Right kidney (tissue), 1 donor: ENCODE measurements at regions not wholly inside any gene's neighbourhood (a gene's known extent, or its start where the extent isn't known, plus 50 kb on each side); places are given as distances from the start of the nearest gene placed in this dataset.
"Not testable (repeated sequence)": the region's sequence is repeated elsewhere in the genome, so short reads cannot be mapped to it uniquely, and the experiment has no call there.

Experiments
- DNase-seq: peaks from one replicate; pipeline ENCODE4 v3.0.0-alpha.2; 2016

- DNase-seq: no peak
Measured at GRCh38 chr1:182331387-182331786, 60.2 kb downstream of the GLUL start.

GRCh38 chr1:182330303-182330702, 61.3 kb downstream of the GLUL start:
- no peak for DNase-seq

- DNase-seq: no peak
Measured at GRCh38 chr1:182329471-182329870, 62.1 kb downstream of the GLUL start.

- DNase-seq: no peak
Measured at GRCh38 chr1:182328591-182328990, 63.0 kb downstream of the GLUL start.

GRCh38 chr1:182325339-182325738, 66.3 kb downstream of the GLUL start:
- DNase-seq: no peak

GRCh38 chr1:182321532-182321931, 70.1 kb downstream of the GLUL start:
- not testable (repeated sequence) for DNase-seq

GRCh38 chr1:182317611-182318161, 73.9 kb downstream of the GLUL start:
- DNase-seq: no peak

- DNase-seq: not testable (repeated sequence)
Measured at GRCh38 chr1:182316454-182316853, 75.1 kb downstream of the GLUL start.

GRCh38 chr1:182315167-182315556, 76.4 kb downstream of the GLUL start:
- no peak for DNase-seq

GRCh38 chr1:182309631-182310351, 81.8 kb downstream of the GLUL start:
- DNase-seq: no peak

GRCh38 chr1:182308826-182309225, 82.8 kb downstream of the GLUL start:
- no peak for DNase-seq

GRCh38 chr1:182307486-182307885, 84.1 kb downstream of the GLUL start:
- not testable (repeated sequence) for DNase-seq

GRCh38 chr1:182305861-182306260, 85.7 kb downstream of the GLUL start:
- DNase-seq: no peak

GRCh38 chr1:182304627-182305026, 87.0 kb downstream of the GLUL start:
- no peak for DNase-seq

- no peak for DNase-seq
Measured at GRCh38 chr1:182304218-182304617, 87.4 kb downstream of the GLUL start.

GRCh38 chr1:182303778-182304177, 87.8 kb downstream of the GLUL start:
- no peak for DNase-seq

GRCh38 chr1:182301467-182302198, 90.0 kb downstream of the GLUL start:
- no peak for DNase-seq

GRCh38 chr1:182301026-182301436, 90.6 kb downstream of the GLUL start:
- DNase-seq: no peak

GRCh38 chr1:182299728-182300616, 91.6 kb downstream of the GLUL start:
- no peak for DNase-seq

- not testable (repeated sequence) for DNase-seq
Measured at GRCh38 chr1:182299054-182299727, 92.4 kb downstream of the GLUL start.

- DNase-seq: no peak
Measured at GRCh38 chr1:182297335-182297734, 94.3 kb downstream of the GLUL start.

- no peak for DNase-seq
Measured at GRCh38 chr1:182295697-182296096, 95.9 kb downstream of the GLUL start.
